Karpas-422 (cell line): ENCODE measurements at regions not wholly inside any gene's neighbourhood (a gene's known extent, or its start where the extent isn't known, plus 50 kb on each side); places are given as distances from the start of the nearest gene placed in this dataset.
A peak's percentile ranks its signal among the peaks of the same experiment; 100 is the strongest.

Experiments
- DNase-seq: peaks from one replicate; pipeline ENCODE4 v3.0.0-alpha.2; 2015
- H2AFZ ChIP-seq: fragments of 200-600 bp; sonication (generic); 2 replicates; pipeline ENCODE4 v1.6.1; 2014; ENCODE audit warnings: antibody characterized with exemption, low read length, mixed read lengths
- H3K27ac ChIP-seq: fragments of 200-600 bp; sonication (generic); 2 replicates; pipeline ENCODE4 v1.5.1; 2014; ENCODE audit warnings: mild to moderate bottlenecking, low read length, moderate library complexity
- H3K27me3 ChIP-seq: fragments of 200-600 bp; sonication (generic); 2 replicates; pipeline ENCODE4 v1.6.1; 2014; ENCODE audit warnings: low read length, mixed read lengths
- H3K36me3 ChIP-seq: fragments of 200-600 bp; sonication (generic); 2 replicates; pipeline ENCODE4 v1.6.1; 2014; ENCODE audit warnings: low read length, mixed read lengths; ENCODE audit not compliant: insufficient read depth
- H3K4me1 ChIP-seq: fragments of 200-600 bp; sonication (generic); 2 replicates; pipeline ENCODE4 v1.6.1; 2014; ENCODE audit warnings: mild to moderate bottlenecking, low read length, mixed read lengths
- H3K4me2 ChIP-seq: fragments of 200-600 bp; sonication (generic); 2 replicates; pipeline ENCODE4 v1.6.1; 2014; ENCODE audit warnings: low read length, low read depth, mild to moderate bottlenecking; ENCODE audit not compliant: poor library complexity, severe bottlenecking
- H3K4me3 ChIP-seq: fragments of 200-600 bp; sonication (generic); 2 replicates; pipeline ENCODE4 v1.5.1; 2014; ENCODE audit warnings: mild to moderate bottlenecking, antibody characterized with exemption, low read length, mixed read lengths
- H3K79me2 ChIP-seq: fragments of 200-600 bp; sonication (generic); 2 replicates; pipeline ENCODE4 v1.6.1; 2014; ENCODE audit warnings: mild to moderate bottlenecking, low read length, mixed read lengths
- H3K9ac ChIP-seq: fragments of 200-600 bp; sonication (generic); 2 replicates; pipeline ENCODE4 v1.6.0; 2014; ENCODE audit warnings: low read length
- H3K9me2 ChIP-seq: fragments of 200-600 bp; sonication (generic), shearing (Covaris generic); replicated peaks from 2 replicates; pipeline ENCODE4 v1.6.0; 2014; ENCODE audit warnings: mild to moderate bottlenecking, low read length, moderate library complexity; ENCODE audit not compliant: insufficient read depth
- H3K9me3 ChIP-seq: fragments of 300-700, 200-600 bp; sonication (generic); 2 replicates; pipeline ENCODE4 v1.6.1; 2014; ENCODE audit warnings: low read length, mixed read lengths
- H4K20me1 ChIP-seq: fragments of 200-600 bp; sonication (generic); 2 replicates; pipeline ENCODE4 v1.6.1; 2014; ENCODE audit warnings: mild to moderate bottlenecking, antibody characterized with exemption, low read length, low read depth; ENCODE audit not compliant: insufficient read depth

GRCh38 chr5:62727184-62727583, 148.6 kb downstream of the LRRC70 start:
- Histone ChIP-seq H3K4me1 (no peaks in the 10 kb centered on the region), H2AFZ (no peak overlapping the region), H3K9me3 (no peaks in the 10 kb centered on the region), H3K36me3 (no peaks in the 10 kb centered on the region), H3K79me2 (no peaks in the 10 kb centered on the region), H3K27me3 (no peaks in the 10 kb centered on the region), H3K9ac (no peak overlapping the region), H3K4me2 (no peak overlapping the region), H4K20me1 (no peaks in the 10 kb centered on the region), H3K4me3 (no peak overlapping the region), H3K27ac (no peak overlapping the region), H3K9me2 (no peaks in the 10 kb centered on the region)
- no peak for DNase-seq

DNA sequence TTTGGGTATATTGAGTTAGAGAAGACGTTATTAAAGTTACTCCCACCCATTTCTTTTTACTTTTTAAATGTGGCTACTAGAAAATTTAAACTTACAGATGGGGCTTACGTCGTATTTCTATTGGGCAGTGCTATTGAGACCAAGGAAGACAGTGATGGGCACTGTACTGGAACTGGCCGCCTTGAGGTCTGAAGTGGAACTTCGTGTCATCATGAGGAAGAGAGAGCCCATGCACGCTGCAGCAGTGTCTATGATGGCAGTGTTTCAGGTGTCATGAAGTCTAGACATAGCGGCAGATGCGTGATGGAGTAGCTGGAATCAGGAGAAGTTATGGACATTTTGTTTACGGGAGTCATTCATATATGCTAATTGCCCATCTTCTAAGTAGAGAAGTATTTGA, 143.7 kb downstream of the LRRC70 start:
- no peaks in the 10 kb centered on the region for H3K4me1 ChIP-seq
- no peaks in the 10 kb centered on the region for H3K36me3 ChIP-seq
- no peaks in the 10 kb centered on the region for H3K9me3 ChIP-seq
- H3K9me2 ChIP-seq, result no peaks in the 10 kb centered on the region
- H2AFZ ChIP-seq, result no peak overlapping the region
- H3K4me3 ChIP-seq, result no peak overlapping the region
- no peak overlapping the region for H3K4me2 ChIP-seq
- no peaks in the 10 kb centered on the region for H3K27me3 ChIP-seq
- no peak overlapping the region for H3K9ac ChIP-seq
- H3K27ac ChIP-seq, result no peak overlapping the region
- no peaks in the 10 kb centered on the region for H3K79me2 ChIP-seq
- DNase-seq, result peak; percentile 59
- no peaks in the 10 kb centered on the region for H4K20me1 ChIP-seq

GRCh38 chr5:62720031-62720441, 141.4 kb downstream of the LRRC70 start:
- Histone ChIP-seq H4K20me1 (no peaks in the 10 kb centered on the region), H3K36me3 (no peaks in the 10 kb centered on the region), H3K27ac (no peak overlapping the region), H2AFZ (no peak overlapping the region), H3K9ac (no peak overlapping the region), H3K9me2 (no peaks in the 10 kb centered on the region), H3K9me3 (no peaks in the 10 kb centered on the region), H3K27me3 (no peaks in the 10 kb centered on the region), H3K4me1 (no peaks in the 10 kb centered on the region), H3K79me2 (no peaks in the 10 kb centered on the region), H3K4me2 (no peak overlapping the region), H3K4me3 (no peak overlapping the region)
- DNase-seq, result peak; percentile 72

DNA sequence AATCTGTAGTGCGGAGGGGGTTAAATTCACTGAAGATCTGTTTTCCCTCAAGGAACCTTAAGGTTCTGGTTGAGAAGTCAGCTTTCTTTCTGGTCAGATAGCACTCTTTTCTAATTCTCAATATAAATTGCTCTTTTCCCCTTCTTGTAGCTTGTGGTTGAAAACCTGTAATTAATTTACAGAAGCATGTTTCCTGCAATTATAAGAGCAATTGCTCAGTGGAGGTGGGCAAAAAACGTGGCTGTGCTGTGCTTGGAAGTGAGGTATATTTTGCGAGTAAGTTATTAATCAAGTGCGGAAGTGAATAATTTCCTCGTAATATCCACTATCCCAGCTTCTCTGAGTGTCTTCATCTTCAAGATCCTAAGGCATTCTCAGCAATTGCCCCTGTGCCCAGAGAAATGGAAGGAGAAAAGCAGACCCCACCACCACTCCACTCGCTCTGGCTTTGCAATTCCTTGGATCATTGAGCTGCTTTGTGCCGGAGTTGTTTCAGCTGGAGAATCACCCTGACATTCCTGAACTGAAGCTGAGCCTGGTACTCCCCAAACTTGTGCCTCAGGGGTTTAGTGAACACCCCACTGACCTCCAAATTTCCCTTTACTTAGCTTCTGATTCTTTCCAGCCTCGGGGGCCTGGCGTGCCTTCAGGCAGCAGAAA, 140.6 kb downstream of the LRRC70 start:
- Histone ChIP-seq H3K79me2 (no peaks in the 10 kb centered on the region), H2AFZ (no peak overlapping the region), H3K36me3 (no peaks in the 10 kb centered on the region), H3K27ac (no peak overlapping the region), H3K9ac (no peak overlapping the region), H4K20me1 (no peaks in the 10 kb centered on the region), H3K4me3 (no peak overlapping the region), H3K9me2 (no peaks in the 10 kb centered on the region), H3K27me3 (no peaks in the 10 kb centered on the region), H3K9me3 (no peaks in the 10 kb centered on the region), H3K4me2 (no peak overlapping the region), H3K4me1 (no peaks in the 10 kb centered on the region)
- DNase-seq, result no peak

DNA sequence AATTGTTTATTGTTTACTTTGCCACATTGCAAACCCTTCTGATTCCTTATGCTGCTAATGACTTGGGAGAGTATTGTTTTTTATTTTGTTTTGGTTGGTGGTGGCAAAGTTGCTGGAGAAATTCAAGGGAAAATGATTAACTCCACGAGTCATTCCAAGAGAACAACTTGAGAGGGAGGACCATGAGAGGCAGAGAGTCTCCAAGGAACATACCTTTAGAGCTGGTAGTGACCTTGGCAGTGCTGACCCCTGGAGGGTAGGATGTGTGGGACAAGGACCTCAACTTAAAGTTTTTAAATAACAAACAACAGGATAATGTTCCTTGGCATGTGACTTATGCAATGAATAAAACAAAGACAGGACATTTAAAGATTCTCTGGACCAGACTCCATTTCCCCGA, 139.7 kb downstream of the LRRC70 start:
- no peak for DNase-seq
- Histone ChIP-seq H3K79me2 (no peaks in the 10 kb centered on the region), H3K9ac (no peak overlapping the region), H3K27me3 (no peaks in the 10 kb centered on the region), H3K9me3 (no peaks in the 10 kb centered on the region), H4K20me1 (no peaks in the 10 kb centered on the region), H3K4me2 (no peak overlapping the region), H2AFZ (no peak overlapping the region), H3K27ac (no peak overlapping the region), H3K4me3 (no peak overlapping the region), H3K36me3 (no peaks in the 10 kb centered on the region), H3K4me1 (no peaks in the 10 kb centered on the region), H3K9me2 (no peaks in the 10 kb centered on the region)

GRCh38 chr5:62717301-62717933, 138.8 kb downstream of the LRRC70 start:
- H3K9me3 ChIP-seq, result no peaks in the 10 kb centered on the region
- no peaks in the 10 kb centered on the region for H4K20me1 ChIP-seq
- no peak overlapping the region for H3K4me2 ChIP-seq
- H3K27ac ChIP-seq, result no peak overlapping the region
- H3K27me3 ChIP-seq, result no peaks in the 10 kb centered on the region
- no peak for DNase-seq
- H3K36me3 ChIP-seq, result no peaks in the 10 kb centered on the region
- no peaks in the 10 kb centered on the region for H3K9me2 ChIP-seq
- H3K4me3 ChIP-seq, result no peak overlapping the region
- H3K4me1 ChIP-seq, result no peaks in the 10 kb centered on the region
- no peak overlapping the region for H3K9ac ChIP-seq
- no peaks in the 10 kb centered on the region for H3K79me2 ChIP-seq
- no peak overlapping the region for H2AFZ ChIP-seq

DNA sequence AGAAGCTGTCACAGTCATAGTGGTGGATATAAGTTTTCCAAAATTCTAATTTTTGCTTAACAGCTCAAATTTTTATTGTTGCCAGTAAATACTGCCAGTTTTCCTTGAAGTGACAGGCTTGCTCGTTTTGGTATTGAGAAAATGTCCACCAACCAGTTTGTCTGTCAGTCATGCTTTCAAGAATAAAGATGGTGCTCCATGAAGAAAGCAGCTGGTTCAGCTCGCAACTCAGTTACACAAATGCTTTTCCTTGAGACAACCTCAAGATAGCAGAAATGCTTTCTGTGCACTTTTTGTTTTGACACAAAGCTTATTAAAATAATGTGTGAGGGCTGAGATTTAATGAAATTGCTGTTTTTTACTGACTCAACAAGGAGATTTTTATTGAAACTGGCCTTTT, 135.7 kb downstream of the LRRC70 start:
- Histone ChIP-seq H3K79me2 (no peaks in the 10 kb centered on the region), H2AFZ (no peak overlapping the region), H3K27me3 (no peaks in the 10 kb centered on the region), H3K9ac (no peak overlapping the region), H3K4me2 (no peak overlapping the region), H3K9me2 (no peaks in the 10 kb centered on the region), H3K4me3 (no peak overlapping the region), H3K36me3 (no peaks in the 10 kb centered on the region), H3K4me1 (no peaks in the 10 kb centered on the region), H3K27ac (no peak overlapping the region), H3K9me3 (no peaks in the 10 kb centered on the region), H4K20me1 (no peaks in the 10 kb centered on the region)
- DNase-seq, result no peak

DNA sequence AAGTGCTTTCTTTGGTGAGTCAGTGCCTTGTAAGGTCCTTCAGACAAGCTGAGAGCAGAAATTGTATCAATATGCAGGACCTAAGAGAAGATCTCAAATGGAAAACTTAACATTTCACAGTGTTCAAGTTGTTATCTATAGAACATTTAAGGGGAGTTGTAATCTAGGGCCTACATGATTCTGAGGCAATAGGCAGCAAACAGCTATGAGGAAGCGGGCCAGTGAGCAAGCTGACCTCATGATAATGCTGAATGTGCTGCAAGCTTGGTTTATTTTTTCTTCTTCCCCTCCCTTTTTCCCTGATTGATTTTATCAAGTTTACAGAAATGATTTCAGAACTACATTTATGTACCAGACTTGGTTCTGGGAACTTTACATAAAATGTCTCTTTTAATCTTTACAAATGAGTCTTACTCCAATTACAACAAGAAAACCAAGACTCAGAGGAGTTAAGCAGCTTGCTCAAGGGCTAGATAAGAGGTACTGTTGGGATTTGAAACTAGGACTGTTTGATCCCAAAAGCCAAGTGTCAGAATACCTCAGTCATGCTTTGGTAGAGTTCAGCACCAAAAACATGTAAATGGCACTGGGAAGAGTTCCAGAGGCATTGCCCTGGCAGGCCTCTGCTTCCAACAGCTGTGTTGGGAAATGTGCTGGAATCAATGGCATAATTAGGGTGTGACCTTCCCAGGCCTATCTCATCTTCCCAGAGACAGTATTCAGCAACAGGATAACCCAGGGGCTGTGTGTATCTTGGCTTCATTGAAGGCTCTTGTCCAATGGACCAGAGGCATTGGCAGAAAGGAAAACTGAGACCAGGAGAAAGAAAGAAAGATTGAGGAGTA, 130.1 kb downstream of the LRRC70 start:
- no peak overlapping the region for H3K4me3 ChIP-seq
- no peaks in the 10 kb centered on the region for H3K27me3 ChIP-seq
- DNase-seq, result no peak
- H3K36me3 ChIP-seq, result no peaks in the 10 kb centered on the region
- no peak overlapping the region for H3K9ac ChIP-seq
- H2AFZ ChIP-seq, result no peak overlapping the region
- H3K4me1 ChIP-seq, result no peaks in the 10 kb centered on the region
- H3K27ac ChIP-seq, result no peak overlapping the region
- no peak overlapping the region for H3K4me2 ChIP-seq
- H4K20me1 ChIP-seq, result no peaks in the 10 kb centered on the region
- H3K79me2 ChIP-seq, result no peaks in the 10 kb centered on the region
- H3K9me2 ChIP-seq, result no peaks in the 10 kb centered on the region
- H3K9me3 ChIP-seq, result no peaks in the 10 kb centered on the region
